ENCODE measurements at regions not wholly inside any gene's neighbourhood (a gene's known extent, or its start where the extent isn't known, plus 50 kb on each side); places are given as distances from the start of the nearest gene placed in this dataset.

DNA sequence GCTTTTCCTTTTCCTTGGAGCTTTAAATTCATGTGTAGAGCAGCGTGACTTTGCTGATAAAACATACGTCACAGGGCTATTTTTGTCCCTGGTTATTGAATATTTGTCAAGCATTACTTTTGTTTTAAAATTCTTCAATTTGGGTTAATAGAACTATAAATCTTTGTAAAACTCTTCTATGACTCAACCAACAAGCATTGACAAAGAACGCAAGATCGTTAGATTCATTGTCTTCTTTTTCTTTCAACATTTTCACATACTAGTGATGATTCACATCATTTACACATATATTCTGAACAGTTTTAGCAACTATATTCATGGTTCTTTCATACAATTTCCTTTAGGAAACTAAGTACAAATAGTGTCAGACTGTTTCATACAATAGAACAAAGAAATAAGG lies 72.0 kb upstream of the GPM6A start:
- Histone ChIP-seq H3K27me3 (no peaks in the 10 kb centered on the region), H3K4me1 (ENCODE audit: low read depth) (no peaks in the 10 kb centered on the region), H3K9me3 (ENCODE audit: low read depth) (no peaks in the 10 kb centered on the region), H3K4me3 (no peak overlapping the region), H3K36me3 (no peaks in the 10 kb centered on the region), H3K27ac (no peak overlapping the region)
- DNase-seq (ENCODE audit: low read depth in 1 of 2, low spot score in 1 of 2) = no peak
- TF ChIP-seq, protein P1, sequence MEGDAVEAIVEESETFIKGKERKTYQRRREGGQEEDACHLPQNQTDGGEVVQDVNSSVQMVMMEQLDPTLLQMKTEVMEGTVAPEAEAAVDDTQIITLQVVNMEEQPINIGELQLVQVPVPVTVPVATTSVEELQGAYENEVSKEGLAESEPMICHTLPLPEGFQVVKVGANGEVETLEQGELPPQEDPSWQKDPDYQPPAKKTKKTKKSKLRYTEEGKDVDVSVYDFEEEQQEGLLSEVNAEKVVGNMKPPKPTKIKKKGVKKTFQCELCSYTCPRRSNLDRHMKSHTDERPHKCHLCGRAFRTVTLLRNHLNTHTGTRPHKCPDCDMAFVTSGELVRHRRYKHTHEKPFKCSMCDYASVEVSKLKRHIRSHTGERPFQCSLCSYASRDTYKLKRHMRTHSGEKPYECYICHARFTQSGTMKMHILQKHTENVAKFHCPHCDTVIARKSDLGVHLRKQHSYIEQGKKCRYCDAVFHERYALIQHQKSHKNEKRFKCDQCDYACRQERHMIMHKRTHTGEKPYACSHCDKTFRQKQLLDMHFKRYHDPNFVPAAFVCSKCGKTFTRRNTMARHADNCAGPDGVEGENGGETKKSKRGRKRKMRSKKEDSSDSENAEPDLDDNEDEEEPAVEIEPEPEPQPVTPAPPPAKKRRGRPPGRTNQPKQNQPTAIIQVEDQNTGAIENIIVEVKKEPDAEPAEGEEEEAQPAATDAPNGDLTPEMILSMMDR (IDR thresholded peaks at IDR 0.05; ENCODE audit: low read depth, low read length) = no peak

- Histone ChIP-seq H3K27ac (no peak overlapping the region), H3K4me3 (no peak overlapping the region), H3K9me3 (ENCODE audit: low read depth) (no peaks in the 10 kb centered on the region), H3K4me1 (ENCODE audit: low read depth) (no peaks in the 10 kb centered on the region), H3K36me3 (no peaks in the 10 kb centered on the region), H3K27me3 (no peaks in the 10 kb centered on the region)
- DNase-seq (ENCODE audit: low read depth in 1 of 2, low spot score in 1 of 2) = no peak
- TF ChIP-seq, protein P1 (IDR thresholded peaks at IDR 0.05; ENCODE audit: low read depth, low read length) = no peak
Observed at GRCh38 chr4:175891231-175891630, 79.2 kb upstream of the GPM6A start.

GRCh38 chr4:175891851-175892250 lies 79.8 kb upstream of the GPM6A start:
- TF ChIP-seq, protein P1 (IDR thresholded peaks at IDR 0.05; ENCODE audit: low read depth, low read length) = peak; percentile 8
- peak; percentile 12 to 26 for DNase-seq (ENCODE audit: low read depth in 1 of 2, low spot score in 1 of 2)
- Histone ChIP-seq H3K4me3 (no peak overlapping the region), H3K27ac (no peak overlapping the region), H3K9me3 (ENCODE audit: low read depth) (no peaks in the 10 kb centered on the region), H3K27me3 (no peaks in the 10 kb centered on the region), H3K4me1 (ENCODE audit: low read depth) (no peaks in the 10 kb centered on the region), H3K36me3 (no peaks in the 10 kb centered on the region)

DNA sequence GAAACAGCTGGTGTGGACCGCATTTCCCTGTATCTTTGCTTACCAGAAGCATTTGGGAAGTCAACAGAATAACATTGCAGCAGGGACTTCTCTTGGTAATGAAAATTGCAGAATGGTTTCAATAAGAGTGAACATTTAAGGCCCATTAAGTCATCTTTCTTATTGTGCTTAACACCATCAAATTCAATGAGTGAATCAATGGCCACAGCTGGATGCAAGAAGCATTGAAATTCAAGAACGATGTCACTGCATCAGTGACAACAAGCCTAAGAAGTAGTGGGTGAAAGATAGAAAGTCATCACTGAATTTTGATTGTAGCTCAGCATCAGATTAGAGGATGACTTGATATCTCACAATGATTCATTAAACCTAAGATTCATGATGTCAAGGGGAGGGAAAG lies 93.9 kb upstream of the GPM6A start:
- no peaks in the 10 kb centered on the region for H3K9me3 ChIP-seq (ENCODE audit: low read depth)
- no peaks in the 10 kb centered on the region for H3K36me3 ChIP-seq
- H3K4me1 ChIP-seq (ENCODE audit: low read depth) = no peaks in the 10 kb centered on the region
- H3K4me3 ChIP-seq = no peak overlapping the region
- TF ChIP-seq, protein P1 (IDR thresholded peaks at IDR 0.05; ENCODE audit: low read depth, low read length) = no peak
- no peaks in the 10 kb centered on the region for H3K27me3 ChIP-seq
- DNase-seq (ENCODE audit: low read depth in 1 of 2, low spot score in 1 of 2) = no peak
- no peak overlapping the region for H3K27ac ChIP-seq

DNA sequence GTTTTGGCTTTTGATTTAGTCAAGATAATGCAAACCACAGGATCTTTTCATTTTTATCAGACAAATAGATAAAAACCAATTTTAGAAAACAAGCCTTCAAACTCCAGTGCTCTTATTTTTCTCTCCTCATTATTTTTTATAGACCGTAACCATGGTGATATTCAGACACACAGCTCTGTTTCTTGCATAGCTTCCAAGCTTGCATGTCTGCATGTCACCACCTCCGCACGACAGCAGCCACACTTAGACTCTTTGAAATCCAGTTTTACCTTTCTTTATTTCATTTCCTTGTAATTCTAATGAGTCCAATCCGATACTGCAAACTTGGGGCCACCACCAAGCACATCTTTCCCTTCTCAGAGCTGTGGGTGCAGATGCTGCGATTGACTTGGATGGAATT lies 94.3 kb upstream of the GPM6A start:
- Histone ChIP-seq H3K4me1 (ENCODE audit: low read depth) (no peaks in the 10 kb centered on the region), H3K4me3 (no peak overlapping the region), H3K27ac (no peak overlapping the region), H3K36me3 (no peaks in the 10 kb centered on the region), H3K9me3 (ENCODE audit: low read depth) (no peaks in the 10 kb centered on the region), H3K27me3 (no peaks in the 10 kb centered on the region)
- DNase-seq (ENCODE audit: low read depth in 1 of 2, low spot score in 1 of 2) = no peak
- TF ChIP-seq, protein P1 (IDR thresholded peaks at IDR 0.05; ENCODE audit: low read depth, low read length) = no peak

DNA sequence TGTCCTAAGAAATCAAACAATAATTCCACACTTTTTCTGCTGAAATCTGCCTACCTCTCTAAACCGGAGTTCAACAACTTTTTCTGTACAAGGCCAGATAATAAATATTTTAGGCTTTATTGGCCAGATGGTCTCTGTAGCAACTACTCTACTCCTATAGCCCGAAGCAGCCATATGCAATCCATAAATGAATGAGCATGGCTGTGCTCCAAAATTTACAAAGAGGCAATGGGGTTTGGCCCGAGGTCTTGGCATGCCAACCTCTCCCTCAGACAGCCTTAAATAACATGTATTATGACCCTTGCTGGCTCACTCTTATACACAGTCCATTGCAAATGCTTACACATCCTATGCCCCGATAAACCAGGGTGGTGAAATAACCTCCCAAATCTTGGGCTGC lies 98.6 kb upstream of the GPM6A start:
- no peak for DNase-seq (ENCODE audit: low read depth in 1 of 2, low spot score in 1 of 2)
- TF ChIP-seq, protein P1 (IDR thresholded peaks at IDR 0.05; ENCODE audit: low read depth, low read length) = no peak
- Histone ChIP-seq H3K27me3 (no peaks in the 10 kb centered on the region), H3K36me3 (no peaks in the 10 kb centered on the region), H3K27ac (no peak overlapping the region), H3K4me1 (ENCODE audit: low read depth) (no peaks in the 10 kb centered on the region), H3K4me3 (no peak overlapping the region), H3K9me3 (ENCODE audit: low read depth) (no peaks in the 10 kb centered on the region)

Data from cardiac muscle cell (in vitro differentiated cells and primary cell).